Type B pancreatic cell (in vitro differentiated cells): ENCODE measurements at regions not wholly inside any gene's neighbourhood (a gene's known extent, or its start where the extent isn't known, plus 50 kb on each side); places are given as distances from the start of the nearest gene placed in this dataset.
"Not testable (repeated sequence)": the region's sequence is repeated elsewhere in the genome, so short reads cannot be mapped to it uniquely, and the experiment has no call there.

Experiments
- DNase-seq: peaks from one replicate; pipeline ENCODE4 v3.0.0; 2021; ENCODE audit warnings: mixed read lengths; ENCODE audit not compliant: unreplicated experiment; ENCODE audit errors: extremely low spot score
- H3K27ac Mint-ChIP-seq: 2 replicates; pipeline ENCODE4 v1.8.0; 2021; ENCODE audit warnings: mild to moderate bottlenecking, mixed read lengths
- H3K27me3 Mint-ChIP-seq: 2 replicates; pipeline ENCODE4 v1.8.0; 2021; ENCODE audit warnings: mixed read lengths
- H3K36me3 Mint-ChIP-seq: 2 replicates; pipeline ENCODE4 v1.8.0; 2021; ENCODE audit warnings: mixed read lengths
- H3K4me1 Mint-ChIP-seq: one replicate; pipeline ENCODE4 v1.8.0; 2021; ENCODE audit warnings: mixed read lengths; ENCODE audit not compliant: unreplicated experiment
- H3K4me3 Mint-ChIP-seq: 2 replicates; pipeline ENCODE4 v1.8.0; 2021; ENCODE audit warnings: mild to moderate bottlenecking, mixed read lengths
- H3K9me3 Mint-ChIP-seq: 2 replicates; pipeline ENCODE4 v1.8.0; 2021; ENCODE audit warnings: mixed read lengths
- TF ChIP-seq, protein P1 (sequence below): fragments of 200-600 bp; sonication (generic); conservative IDR thresholded peaks from 2 replicates; pipeline ENCODE4 v1.5.0; 2021; ENCODE audit warnings: antibody characterized with exemption, mild to moderate bottlenecking

DNA sequence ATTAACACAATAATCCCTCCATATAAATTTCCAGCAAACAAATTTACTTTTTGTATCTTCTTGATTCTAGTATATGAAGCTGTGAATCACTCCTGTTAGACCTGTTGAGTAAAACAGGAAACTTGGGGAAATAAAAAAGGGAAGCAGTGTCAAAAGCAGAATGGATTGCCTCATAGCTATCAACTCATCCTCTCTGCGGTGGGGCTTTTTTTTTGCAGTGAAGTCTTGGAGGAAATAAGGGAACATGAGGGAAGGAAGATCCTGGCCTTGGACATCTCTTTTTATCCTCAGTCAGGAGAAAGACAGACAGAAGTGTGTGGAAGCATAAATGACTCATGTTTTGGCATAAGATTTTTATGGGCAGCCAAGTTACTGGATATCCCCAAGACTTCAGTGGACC, 332.5 kb downstream of the TFAP2A start:
- Mint-ChIP-seq H3K36me3 (no peaks in the 10 kb centered on the region), H3K9me3 (no peaks in the 10 kb centered on the region), H3K4me1 (no peaks in the 10 kb centered on the region), H3K27me3 (no peaks in the 10 kb centered on the region), H3K4me3 (no peak overlapping the region), H3K27ac (no peak overlapping the region)
- DNase-seq: no peak
- TF ChIP-seq, protein P1, sequence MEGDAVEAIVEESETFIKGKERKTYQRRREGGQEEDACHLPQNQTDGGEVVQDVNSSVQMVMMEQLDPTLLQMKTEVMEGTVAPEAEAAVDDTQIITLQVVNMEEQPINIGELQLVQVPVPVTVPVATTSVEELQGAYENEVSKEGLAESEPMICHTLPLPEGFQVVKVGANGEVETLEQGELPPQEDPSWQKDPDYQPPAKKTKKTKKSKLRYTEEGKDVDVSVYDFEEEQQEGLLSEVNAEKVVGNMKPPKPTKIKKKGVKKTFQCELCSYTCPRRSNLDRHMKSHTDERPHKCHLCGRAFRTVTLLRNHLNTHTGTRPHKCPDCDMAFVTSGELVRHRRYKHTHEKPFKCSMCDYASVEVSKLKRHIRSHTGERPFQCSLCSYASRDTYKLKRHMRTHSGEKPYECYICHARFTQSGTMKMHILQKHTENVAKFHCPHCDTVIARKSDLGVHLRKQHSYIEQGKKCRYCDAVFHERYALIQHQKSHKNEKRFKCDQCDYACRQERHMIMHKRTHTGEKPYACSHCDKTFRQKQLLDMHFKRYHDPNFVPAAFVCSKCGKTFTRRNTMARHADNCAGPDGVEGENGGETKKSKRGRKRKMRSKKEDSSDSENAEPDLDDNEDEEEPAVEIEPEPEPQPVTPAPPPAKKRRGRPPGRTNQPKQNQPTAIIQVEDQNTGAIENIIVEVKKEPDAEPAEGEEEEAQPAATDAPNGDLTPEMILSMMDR: no peak

DNA sequence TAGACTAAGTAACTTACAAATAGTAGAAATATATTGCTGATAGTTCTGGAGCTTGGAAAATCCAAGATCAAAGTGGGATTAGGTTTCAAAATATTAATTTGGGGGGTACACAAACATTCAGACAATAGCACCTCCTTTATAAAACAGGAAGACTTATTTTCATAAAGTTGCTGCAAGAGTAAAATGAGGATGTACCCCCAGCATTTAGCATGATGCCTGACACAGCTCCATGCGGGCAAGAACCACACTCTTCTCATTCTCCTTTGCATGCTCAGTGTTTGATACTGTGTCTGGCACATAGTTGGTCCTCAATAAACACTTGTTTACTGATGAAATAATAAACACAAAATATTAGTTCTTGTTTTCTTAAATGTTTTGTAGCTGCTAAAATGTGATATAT, 332.9 kb downstream of the TFAP2A start:
- Mint-ChIP-seq H3K4me1 (no peaks in the 10 kb centered on the region), H3K27ac (no peak overlapping the region), H3K4me3 (no peak overlapping the region), H3K36me3 (no peaks in the 10 kb centered on the region), H3K27me3 (no peaks in the 10 kb centered on the region), H3K9me3 (no peaks in the 10 kb centered on the region)
- TF ChIP-seq, protein P1: no peak
- no peak for DNase-seq

DNA sequence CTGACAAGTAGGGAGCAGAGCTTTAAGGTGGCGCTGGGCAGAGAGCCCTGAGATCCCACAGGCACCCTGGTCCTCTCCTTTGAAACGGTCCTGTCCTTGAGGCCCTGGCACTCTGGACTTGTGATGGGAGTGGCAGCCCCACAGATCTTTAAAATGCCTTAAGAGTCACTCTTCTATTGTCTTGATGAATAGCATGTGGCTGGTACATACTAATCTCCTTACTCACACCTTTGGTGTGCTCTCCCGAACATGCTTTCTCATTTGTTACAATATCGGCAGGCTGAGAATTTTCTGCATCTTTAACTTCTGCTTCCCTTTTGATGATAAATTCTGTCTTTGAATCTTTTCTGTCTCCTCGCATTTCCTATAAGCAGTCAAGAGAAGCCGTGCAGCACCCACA, 333.8 kb downstream of the TFAP2A start:
- no peaks in the 10 kb centered on the region for H3K9me3 Mint-ChIP-seq
- no peaks in the 10 kb centered on the region for H3K36me3 Mint-ChIP-seq
- DNase-seq: no peak
- H3K4me3 Mint-ChIP-seq: no peak overlapping the region
- no peaks in the 10 kb centered on the region for H3K27me3 Mint-ChIP-seq
- no peaks in the 10 kb centered on the region for H3K4me1 Mint-ChIP-seq
- H3K27ac Mint-ChIP-seq: no peak overlapping the region
- TF ChIP-seq, protein P1: no peak

DNA sequence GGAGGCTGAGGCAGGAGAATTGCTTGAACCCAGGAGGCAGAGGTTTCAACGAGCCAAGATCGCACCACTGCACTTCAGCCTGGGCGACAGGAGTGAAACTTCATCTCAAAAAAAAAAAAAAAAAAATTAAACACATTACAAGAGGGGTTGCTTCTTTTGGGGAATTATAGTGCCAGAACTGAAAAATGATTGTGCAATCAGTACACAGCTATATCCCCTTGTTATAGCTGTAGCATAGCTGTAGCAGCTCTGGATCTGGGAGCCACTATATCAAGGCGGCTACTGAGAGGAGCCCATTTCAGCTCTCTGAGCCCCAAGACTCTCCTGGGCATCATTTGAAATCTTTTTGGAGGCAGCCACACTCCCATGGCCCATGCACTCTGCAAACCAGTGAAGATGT, 334.3 kb downstream of the TFAP2A start:
- DNase-seq: no peak
- Mint-ChIP-seq H3K27me3 (no peaks in the 10 kb centered on the region), H3K27ac (no peak overlapping the region), H3K4me3 (no peak overlapping the region), H3K9me3 (no peaks in the 10 kb centered on the region), H3K36me3 (no peaks in the 10 kb centered on the region), H3K4me1 (no peaks in the 10 kb centered on the region)
- TF ChIP-seq, protein P1: no peak

DNA sequence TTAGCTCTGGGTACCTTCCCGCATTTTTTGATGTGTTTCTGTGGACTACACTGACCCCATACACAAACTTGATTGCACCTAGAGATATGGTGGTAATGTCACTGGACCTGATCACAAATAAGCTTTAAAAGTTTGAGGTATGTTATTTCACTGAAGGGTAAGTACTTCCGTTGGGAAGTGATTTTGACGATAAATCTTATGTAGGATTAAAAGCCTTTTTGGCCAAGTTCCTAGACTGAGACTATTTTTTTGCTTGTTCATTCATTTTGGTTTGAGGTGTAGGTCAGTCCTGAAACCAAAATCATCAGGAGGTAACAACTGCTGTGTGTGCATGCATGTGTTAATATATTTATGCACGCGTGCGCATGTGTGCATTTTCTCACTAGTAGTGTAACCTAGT, 336.3 kb downstream of the TFAP2A start:
- no peaks in the 10 kb centered on the region for H3K36me3 Mint-ChIP-seq
- no peak for DNase-seq
- no peak overlapping the region for H3K27ac Mint-ChIP-seq
- no peaks in the 10 kb centered on the region for H3K27me3 Mint-ChIP-seq
- no peak overlapping the region for H3K4me3 Mint-ChIP-seq
- H3K4me1 Mint-ChIP-seq: no peaks in the 10 kb centered on the region
- TF ChIP-seq, protein P1: no peak
- peaks cover 4% of the 10 kb centered on the region for H3K9me3 Mint-ChIP-seq

DNA sequence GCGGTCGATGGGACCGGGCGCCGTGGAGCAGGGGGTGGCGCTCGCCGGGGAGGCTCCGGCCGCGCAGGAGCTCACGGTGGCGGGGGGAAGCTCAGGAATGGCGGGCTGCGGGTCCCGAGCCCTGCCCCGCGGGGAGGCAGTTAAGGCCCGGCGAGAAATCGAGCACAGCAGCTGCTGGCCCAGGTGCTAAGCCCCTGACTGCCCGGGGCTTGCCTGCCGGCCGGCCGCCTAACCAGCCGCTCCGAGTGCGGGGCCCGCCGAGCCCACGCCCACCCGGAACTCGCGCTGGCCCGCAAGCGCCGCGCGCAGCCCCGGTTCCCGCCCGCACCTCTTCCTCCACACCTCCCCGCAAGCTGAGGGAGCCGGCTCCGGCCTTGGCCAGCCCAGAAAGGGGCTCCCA, 340.1 kb downstream of the TFAP2A start:
- H3K36me3 Mint-ChIP-seq, H3K27ac Mint-ChIP-seq, H3K9me3 Mint-ChIP-seq, H3K4me1 Mint-ChIP-seq, H3K27me3 Mint-ChIP-seq, H3K4me3 Mint-ChIP-seq, DNase-seq: not testable (repeated sequence)
